Omental fat pad (tissue), 3 donors: ENCODE measurements at regions not wholly inside any gene's neighbourhood (a gene's known extent, or its start where the extent isn't known, plus 50 kb on each side); places are given as distances from the start of the nearest gene placed in this dataset.
"Not testable (repeated sequence)": the region's sequence is repeated elsewhere in the genome, so short reads cannot be mapped to it uniquely, and the experiment has no call there.

ENCODE experiments used
- ATAC-seq: fragments of 150-250 bp; one replicate; pipeline ENCODE4 v1.9.1; 2016; ENCODE audit warnings: mild to moderate bottlenecking, moderate library complexity; ENCODE audit not compliant: low FRiP score
- DNase-seq: peaks from one replicate; pipeline ENCODE4 v3.0.0-alpha.2; 2019; ENCODE audit warnings: low spot score
- CTCF ChIP-seq, 3 donors: fragments of 450-650 bp; IDR thresholded peaks; one replicate each; pipeline ENCODE4 v1.5.1; 2016 to 2017; ENCODE audit warnings: antibody characterized with exemption in 3 of 3, mild to moderate bottlenecking in 3 of 3, moderate library complexity in 2 of 3

GRCh38 chr3:169008776-169009358 is 654.6 kb downstream of the MECOM start:
- no peak for DNase-seq
- ATAC-seq = no peak
- TF ChIP-seq CTCF (IDR thresholded peaks at IDR 0.05) = no peak

- no peak for DNase-seq
- TF ChIP-seq CTCF (IDR thresholded peaks at IDR 0.05) = no peak
- no peak for ATAC-seq
Observed at GRCh38 chr3:169007145-169007544, 656.4 kb downstream of the MECOM start.

- not testable (repeated sequence) for ATAC-seq, DNase-seq
Observed at GRCh38 chr3:169006398-169006797, 657.1 kb downstream of the MECOM start.

GRCh38 chr3:169002689-169003088 is 660.8 kb downstream of the MECOM start:
- DNase-seq (no peak), ATAC-seq (no peak)
- no peak for TF ChIP-seq CTCF (IDR thresholded peaks at IDR 0.05)

GRCh38 chr3:168998792-168999191 is 664.7 kb downstream of the MECOM start:
- no peak for TF ChIP-seq CTCF (IDR thresholded peaks at IDR 0.05)
- DNase-seq (no peak), ATAC-seq (no peak)

GRCh38 chr3:168997488-168997887 is 666.0 kb downstream of the MECOM start:
- no peak for ATAC-seq
- no peak for TF ChIP-seq CTCF (IDR thresholded peaks at IDR 0.05)
- no peak for DNase-seq

GRCh38 chr3:168996622-168997021 is 666.9 kb downstream of the MECOM start:
- no peak for TF ChIP-seq CTCF (IDR thresholded peaks at IDR 0.05)
- no peak for DNase-seq
- ATAC-seq = no peak

- no peak for ATAC-seq
- no peak for DNase-seq
- no peak for TF ChIP-seq CTCF (IDR thresholded peaks at IDR 0.05)
Observed at GRCh38 chr3:168995129-168995528, 668.4 kb downstream of the MECOM start.
